Activated CD8-positive, alpha-beta T cell treated with anti-CD3 and anti-CD28 coated beads for 36 hours (primary cell): ENCODE measurements at regions not wholly inside any gene's neighbourhood (a gene's known extent, or its start where the extent isn't known, plus 50 kb on each side); places are given as distances from the start of the nearest gene placed in this dataset.

Source experiments
- ATAC-seq: fragments of 200-7000 bp; cut with Tn5 transposase; one replicate; pipeline ENCODE4 v1.10.0; 2021; ENCODE audit warnings: mild to moderate bottlenecking, moderate library complexity
- CTCF ChIA-PET: fragments of 350-600 bp; sonication (Branson Sonifier 250); formaldehyde crosslinking; loops from one replicate; lab custom pipeline; 2021; ENCODE audit warnings: antibody characterized with exemption; lab: Charles Lee
- POLR2A ChIA-PET: fragments of 350-600 bp; sonication (Branson Sonifier 250); formaldehyde crosslinking; loops from one replicate; lab custom pipeline; 2021; ENCODE audit warnings: antibody characterized with exemption; lab: Charles Lee
- DNase-seq: peaks from one replicate; pipeline ENCODE4 v3.0.0-alpha.2; 2020
- H3K27ac Mint-ChIP-seq: one replicate; pipeline ENCODE4 v1.8.0; 2021; ENCODE audit warnings: mild to moderate bottlenecking, mixed read lengths
- H3K27me3 Mint-ChIP-seq: one replicate; pipeline ENCODE4 v1.8.0; 2021; ENCODE audit warnings: mixed read lengths
- H3K36me3 Mint-ChIP-seq: one replicate; pipeline ENCODE4 v1.8.0; 2021; ENCODE audit warnings: low read depth, mixed read lengths
- H3K4me1 Mint-ChIP-seq: one replicate; pipeline ENCODE4 v1.8.0; 2021; ENCODE audit warnings: low read depth, mixed read lengths
- H3K4me3 Mint-ChIP-seq: one replicate; pipeline ENCODE4 v1.8.0; 2021; ENCODE audit warnings: mild to moderate bottlenecking, moderate library complexity, mixed read lengths
- H3K9me3 Mint-ChIP-seq: one replicate; pipeline ENCODE4 v1.8.0; 2021; ENCODE audit warnings: mixed read lengths
- intact Hi-C: fragments of 100-400 bp; cut with micrococcal nuclease; formaldehyde crosslinking; loops from one replicate; pipeline ENCODE4 v1.10.0; 2022
- TF ChIP-seq, protein P1 (sequence below): fragments of 200-600 bp; IDR thresholded peaks from one replicate; pipeline ENCODE4 v1.8.0; 2022; ENCODE audit warnings: antibody characterized with exemption, mild to moderate bottlenecking

DNA sequence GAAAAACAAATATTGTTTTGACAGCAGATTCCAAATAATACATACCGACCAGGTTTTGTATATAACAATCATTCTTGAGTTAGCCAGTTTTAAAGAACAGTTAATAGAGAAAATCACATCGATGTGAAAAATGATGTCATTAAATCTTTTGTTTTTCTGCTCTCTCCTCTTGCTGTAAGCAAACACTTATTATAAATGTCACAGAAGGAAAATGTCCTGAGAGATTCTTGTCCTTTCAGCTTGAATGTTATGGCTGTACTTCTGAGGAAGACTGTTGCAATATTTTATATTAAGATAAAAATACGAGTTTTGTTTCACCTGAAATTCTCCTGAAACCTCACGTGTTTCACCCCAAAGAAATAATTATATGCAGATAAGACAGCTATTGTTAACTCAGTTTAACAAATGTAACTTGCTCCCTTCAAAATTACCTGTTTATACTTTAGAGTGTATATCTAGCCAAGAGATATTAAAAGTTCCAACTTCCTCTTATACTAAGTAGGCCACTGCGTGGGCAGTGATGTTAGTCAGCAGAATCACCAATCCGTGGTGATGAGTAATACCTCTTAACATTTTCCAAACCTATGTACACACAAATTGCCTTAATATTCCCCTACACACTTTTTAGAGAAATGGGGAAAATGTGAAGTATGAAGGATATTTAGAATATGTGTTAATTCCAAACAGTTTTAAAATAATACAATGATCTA lies 1111.4 kb upstream of the CITED2 start:
- ATAC-seq (no peak), DNase-seq (peak; percentile 29)
- Mint-ChIP-seq H3K27me3 (no peaks in the 10 kb centered on the region), H3K4me1 (no peaks in the 10 kb centered on the region), H3K9me3 (peaks cover 3% of the 10 kb centered on the region), H3K36me3 (no peaks in the 10 kb centered on the region), H3K27ac (no peak overlapping the region), H3K4me3 (no peak overlapping the region)
- intact Hi-C loops: no loop called here
- ChIA-PET CTCF (no interaction called here), POLR2A (no interaction called here)
- TF ChIP-seq, protein P1, sequence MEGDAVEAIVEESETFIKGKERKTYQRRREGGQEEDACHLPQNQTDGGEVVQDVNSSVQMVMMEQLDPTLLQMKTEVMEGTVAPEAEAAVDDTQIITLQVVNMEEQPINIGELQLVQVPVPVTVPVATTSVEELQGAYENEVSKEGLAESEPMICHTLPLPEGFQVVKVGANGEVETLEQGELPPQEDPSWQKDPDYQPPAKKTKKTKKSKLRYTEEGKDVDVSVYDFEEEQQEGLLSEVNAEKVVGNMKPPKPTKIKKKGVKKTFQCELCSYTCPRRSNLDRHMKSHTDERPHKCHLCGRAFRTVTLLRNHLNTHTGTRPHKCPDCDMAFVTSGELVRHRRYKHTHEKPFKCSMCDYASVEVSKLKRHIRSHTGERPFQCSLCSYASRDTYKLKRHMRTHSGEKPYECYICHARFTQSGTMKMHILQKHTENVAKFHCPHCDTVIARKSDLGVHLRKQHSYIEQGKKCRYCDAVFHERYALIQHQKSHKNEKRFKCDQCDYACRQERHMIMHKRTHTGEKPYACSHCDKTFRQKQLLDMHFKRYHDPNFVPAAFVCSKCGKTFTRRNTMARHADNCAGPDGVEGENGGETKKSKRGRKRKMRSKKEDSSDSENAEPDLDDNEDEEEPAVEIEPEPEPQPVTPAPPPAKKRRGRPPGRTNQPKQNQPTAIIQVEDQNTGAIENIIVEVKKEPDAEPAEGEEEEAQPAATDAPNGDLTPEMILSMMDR: no peak

- H3K4me1 Mint-ChIP-seq: no peaks in the 10 kb centered on the region
- TF ChIP-seq, protein P1: no peak
- DNase-seq (no peak), ATAC-seq (no peak)
- POLR2A ChIA-PET: no interaction called here
- no peak overlapping the region for H3K27ac Mint-ChIP-seq
- intact Hi-C loops: no loop called here
- H3K36me3 Mint-ChIP-seq: no peaks in the 10 kb centered on the region
- no peaks in the 10 kb centered on the region for H3K27me3 Mint-ChIP-seq
- no peak overlapping the region for H3K4me3 Mint-ChIP-seq
- no peaks in the 10 kb centered on the region for H3K9me3 Mint-ChIP-seq
- CTCF ChIA-PET: no interaction called here
Measured at GRCh38 chr6:140480852-140481251, 1106.4 kb upstream of the CITED2 start.

DNA sequence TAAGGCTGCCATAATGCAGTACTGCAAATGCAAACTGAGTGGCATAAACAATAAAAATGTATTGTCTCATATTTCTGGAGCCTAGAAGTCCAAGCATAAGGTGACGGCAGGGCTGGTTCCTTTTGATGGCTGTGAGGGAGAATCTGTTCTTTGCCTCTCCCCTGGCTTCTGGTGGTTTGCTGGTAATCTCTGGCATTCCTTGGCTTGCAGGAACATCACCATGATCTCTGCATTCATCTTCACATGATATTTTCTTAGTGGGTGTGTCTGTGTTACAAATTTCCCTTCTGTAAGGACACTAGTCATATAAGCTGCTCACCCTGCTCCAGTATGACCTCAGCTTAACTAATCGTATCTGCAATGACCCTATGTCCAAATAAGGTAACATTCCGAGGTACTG lies 1104.2 kb upstream of the CITED2 start:
- ChIA-PET CTCF (no interaction called here), POLR2A (no interaction called here)
- Mint-ChIP-seq H3K9me3 (no peaks in the 10 kb centered on the region), H3K4me1 (no peaks in the 10 kb centered on the region), H3K27ac (no peak overlapping the region), H3K4me3 (no peak overlapping the region), H3K36me3 (no peaks in the 10 kb centered on the region), H3K27me3 (no peaks in the 10 kb centered on the region)
- DNase-seq (no peak), ATAC-seq (no peak)
- TF ChIP-seq, protein P1: no peak
- intact Hi-C loops: no loop called here

- Mint-ChIP-seq H3K9me3 (no peaks in the 10 kb centered on the region), H3K36me3 (no peaks in the 10 kb centered on the region), H3K4me3 (no peak overlapping the region), H3K27ac (no peak overlapping the region), H3K27me3 (no peaks in the 10 kb centered on the region), H3K4me1 (no peaks in the 10 kb centered on the region)
- DNase-seq: no peak
- POLR2A ChIA-PET: no interaction called here
- TF ChIP-seq, protein P1: no peak
- ATAC-seq: no peak
- CTCF ChIA-PET: no interaction called here
- intact Hi-C loops: no loop called here
Measured at GRCh38 chr6:140475086-140475485, 1100.6 kb upstream of the CITED2 start.

GRCh38 chr6:140464720-140465119 lies 1090.3 kb upstream of the CITED2 start:
- CTCF ChIA-PET: no interaction called here
- Mint-ChIP-seq H3K9me3 (peaks cover 7% of the 10 kb centered on the region), H3K36me3 (no peaks in the 10 kb centered on the region), H3K27me3 (peaks cover 4% of the 10 kb centered on the region), H3K4me3 (no peak overlapping the region), H3K4me1 (no peaks in the 10 kb centered on the region), H3K27ac (no peak overlapping the region)
- ATAC-seq: no peak
- intact Hi-C loops: no loop called here
- TF ChIP-seq, protein P1: no peak
- no peak for DNase-seq
- POLR2A ChIA-PET: no interaction called here
